Prostate gland (tissue), 2 donors: ENCODE measurements at regions not wholly inside any gene's neighbourhood (a gene's known extent, or its start where the extent isn't known, plus 50 kb on each side); places are given as distances from the start of the nearest gene placed in this dataset.

Source experiments
- DNase-seq: peaks from one replicate; pipeline ENCODE4 v3.0.0-alpha.2; 2019; ENCODE audit warnings: low spot score
- H3K27ac ChIP-seq, 2 donors: fragments of 200-600 bp; sonication (generic); 2 replicates each; pipeline ENCODE4 v1.5.1; 2017 to 2019
- H3K27me3 ChIP-seq: fragments of 200-600 bp; sonication (generic); replicated peaks from 2 replicates; pipeline ENCODE4 v1.5.1; 2019; ENCODE audit not compliant: insufficient read depth
- H3K36me3 ChIP-seq, 2 donors: fragments of 200-600 bp; sonication (generic); 1 replicate in 1 of 2; 2 replicates in 1 of 2; pipeline versions ENCODE4 v1.5.1 to v1.8.1; 2017 to 2019
- H3K4me1 ChIP-seq: fragments of 200-600 bp; sonication (generic); replicated peaks from 2 replicates; pipeline ENCODE4 v1.5.1; 2019
- H3K4me3 ChIP-seq, 2 donors: fragments of 200-600 bp; sonication (generic); 2 replicates each; pipeline ENCODE4 v1.5.1; 2017 to 2019
- H3K9me3 ChIP-seq: fragments of 200-600 bp; sonication (generic); 2 replicates; pipeline ENCODE4 v1.5.1; 2017
- POLR2A ChIP-seq: fragments of 450-650 bp; IDR thresholded peaks from one replicate; pipeline ENCODE4 v1.6.1; 2016; ENCODE audit warnings: antibody characterized with exemption, mild to moderate bottlenecking
- POLR2AphosphoS5 ChIP-seq: sonication (generic); formaldehyde crosslinking; IDR thresholded peaks from one replicate; pipeline ENCODE4 v1.6.1; 2017; ENCODE audit warnings: antibody characterized with exemption
- WGBS: methylation state at CpG from one replicate; pipeline ENCODE4 v1.1.5; 2018; 5-methylcytosine and 5-hydroxymethylcytosine counted together
- intact Hi-C: fragments of 100-400 bp; cut with DNase I; formaldehyde crosslinking; loops from one replicate; pipeline ENCODE4 v1.14.2; 2022
- TF ChIP-seq, protein P1 (sequence below), 4 experiments: fragments of 200-600 bp in 2 of 4; fragments of 450-650 bp in 2 of 4; sonication (generic) in 2 of 4; IDR thresholded peaks; 1 replicate in 3 of 4; 2 replicates in 1 of 4; pipeline ENCODE4 v1.5.1; 2016 to 2019; ENCODE audit warnings: antibody characterized with exemption in 4 of 4, mild to moderate bottlenecking in 2 of 4, moderate library complexity in 2 of 4

DNA sequence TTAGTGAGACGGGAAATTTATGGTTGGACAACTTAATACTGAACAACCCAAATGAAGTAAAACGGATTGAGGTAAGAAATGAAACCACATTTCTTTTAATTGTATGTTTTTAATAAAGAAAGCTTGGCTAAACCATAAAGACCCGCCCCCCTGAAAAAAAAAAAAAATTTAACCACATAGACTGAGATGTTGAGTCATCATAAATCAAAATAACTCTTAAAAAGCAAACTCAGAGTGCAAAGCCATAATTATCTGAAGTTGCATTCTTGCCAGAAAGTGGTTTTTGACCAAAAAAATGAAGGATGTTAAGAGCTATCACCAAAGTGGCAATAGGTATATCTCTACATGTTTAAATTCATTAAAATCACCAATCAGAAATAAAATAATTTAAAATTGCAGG lies 101.8 kb upstream of the COL21A1 start:
- intact Hi-C loops, result no loop called here
- TF ChIP-seq, protein P1, sequence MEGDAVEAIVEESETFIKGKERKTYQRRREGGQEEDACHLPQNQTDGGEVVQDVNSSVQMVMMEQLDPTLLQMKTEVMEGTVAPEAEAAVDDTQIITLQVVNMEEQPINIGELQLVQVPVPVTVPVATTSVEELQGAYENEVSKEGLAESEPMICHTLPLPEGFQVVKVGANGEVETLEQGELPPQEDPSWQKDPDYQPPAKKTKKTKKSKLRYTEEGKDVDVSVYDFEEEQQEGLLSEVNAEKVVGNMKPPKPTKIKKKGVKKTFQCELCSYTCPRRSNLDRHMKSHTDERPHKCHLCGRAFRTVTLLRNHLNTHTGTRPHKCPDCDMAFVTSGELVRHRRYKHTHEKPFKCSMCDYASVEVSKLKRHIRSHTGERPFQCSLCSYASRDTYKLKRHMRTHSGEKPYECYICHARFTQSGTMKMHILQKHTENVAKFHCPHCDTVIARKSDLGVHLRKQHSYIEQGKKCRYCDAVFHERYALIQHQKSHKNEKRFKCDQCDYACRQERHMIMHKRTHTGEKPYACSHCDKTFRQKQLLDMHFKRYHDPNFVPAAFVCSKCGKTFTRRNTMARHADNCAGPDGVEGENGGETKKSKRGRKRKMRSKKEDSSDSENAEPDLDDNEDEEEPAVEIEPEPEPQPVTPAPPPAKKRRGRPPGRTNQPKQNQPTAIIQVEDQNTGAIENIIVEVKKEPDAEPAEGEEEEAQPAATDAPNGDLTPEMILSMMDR (IDR thresholded peaks at IDR 0.05), result no peak
- no peak for TF ChIP-seq POLR2AphosphoS5
- TF ChIP-seq POLR2A, result no peak

GRCh38 chr6:56348578-56348977 lies 101.2 kb upstream of the COL21A1 start:
- H3K36me3 ChIP-seq, result no peaks in the 10 kb centered on the region
- 75% methylated on average over 1 of the region's 1 CpG for WGBS
- H3K27ac ChIP-seq, result no peak overlapping the region
- no peaks in the 10 kb centered on the region for H3K4me1 ChIP-seq
- H3K27me3 ChIP-seq, result no peaks in the 10 kb centered on the region
- no peak for DNase-seq
- no peak overlapping the region for H3K4me3 ChIP-seq
- TF ChIP-seq, protein P1 (IDR thresholded peaks at IDR 0.05), result no peak
- TF ChIP-seq POLR2AphosphoS5 (no peak), POLR2A (no peak)
- H3K9me3 ChIP-seq, result no peaks in the 10 kb centered on the region
- intact Hi-C loops, result no loop called here

More for the DNA sequence above, 101.8 kb upstream of the COL21A1 start:
- H3K27ac ChIP-seq, result no peak overlapping the region
- no peak for DNase-seq
- H3K4me3 ChIP-seq, result no peak overlapping the region
- H3K4me1 ChIP-seq, result no peaks in the 10 kb centered on the region
- no peaks in the 10 kb centered on the region for H3K9me3 ChIP-seq
- no peaks in the 10 kb centered on the region for H3K27me3 ChIP-seq
- no peaks in the 10 kb centered on the region for H3K36me3 ChIP-seq
- WGBS, result 74% methylated on average over 3 of the region's 3 CpGs

DNA sequence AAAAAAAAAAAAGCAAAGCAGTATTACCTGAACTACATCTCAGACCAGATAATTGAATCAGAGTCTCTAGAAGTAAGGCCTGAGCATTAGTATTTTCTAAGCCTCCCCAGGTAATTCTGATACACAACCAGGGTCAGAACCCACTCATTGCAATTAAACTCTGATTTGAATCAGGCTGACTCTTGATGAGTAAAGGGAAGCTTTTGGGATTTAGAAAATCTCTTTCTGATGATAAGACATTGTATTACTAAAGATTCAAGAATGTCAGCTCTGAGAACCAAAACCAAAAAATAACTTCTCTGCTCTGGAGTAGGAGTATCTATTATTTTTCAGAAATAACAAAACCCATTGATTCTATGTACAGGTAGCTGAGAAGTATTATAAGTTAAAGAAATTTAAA lies 100.1 kb upstream of the COL21A1 start:
- TF ChIP-seq POLR2AphosphoS5 (no peak), POLR2A (no peak)
- TF ChIP-seq, protein P1 (IDR thresholded peaks at IDR 0.05), result no peak
- no peaks in the 10 kb centered on the region for H3K9me3 ChIP-seq
- no peak overlapping the region for H3K4me3 ChIP-seq
- H3K27ac ChIP-seq, result no peak overlapping the region
- H3K27me3 ChIP-seq, result no peaks in the 10 kb centered on the region
- intact Hi-C loops, result no loop called here
- H3K4me1 ChIP-seq, result no peaks in the 10 kb centered on the region
- H3K36me3 ChIP-seq, result no peaks in the 10 kb centered on the region
- DNase-seq, result no peak

- no peak for DNase-seq
- Histone ChIP-seq H3K36me3 (no peaks in the 10 kb centered on the region), H3K27me3 (no peaks in the 10 kb centered on the region), H3K27ac (no peak overlapping the region), H3K4me3 (no peak overlapping the region), H3K9me3 (no peaks in the 10 kb centered on the region), H3K4me1 (no peaks in the 10 kb centered on the region)
- intact Hi-C loops, result no loop called here
- no peak for TF ChIP-seq POLR2AphosphoS5
- TF ChIP-seq, protein P1 (IDR thresholded peaks at IDR 0.05), result no peak
- no peak for TF ChIP-seq POLR2A
- WGBS, result 96% methylated on average over 4 of the region's 4 CpGs
Observed at GRCh38 chr6:56346958-56347357, 99.6 kb upstream of the COL21A1 start.

DNA sequence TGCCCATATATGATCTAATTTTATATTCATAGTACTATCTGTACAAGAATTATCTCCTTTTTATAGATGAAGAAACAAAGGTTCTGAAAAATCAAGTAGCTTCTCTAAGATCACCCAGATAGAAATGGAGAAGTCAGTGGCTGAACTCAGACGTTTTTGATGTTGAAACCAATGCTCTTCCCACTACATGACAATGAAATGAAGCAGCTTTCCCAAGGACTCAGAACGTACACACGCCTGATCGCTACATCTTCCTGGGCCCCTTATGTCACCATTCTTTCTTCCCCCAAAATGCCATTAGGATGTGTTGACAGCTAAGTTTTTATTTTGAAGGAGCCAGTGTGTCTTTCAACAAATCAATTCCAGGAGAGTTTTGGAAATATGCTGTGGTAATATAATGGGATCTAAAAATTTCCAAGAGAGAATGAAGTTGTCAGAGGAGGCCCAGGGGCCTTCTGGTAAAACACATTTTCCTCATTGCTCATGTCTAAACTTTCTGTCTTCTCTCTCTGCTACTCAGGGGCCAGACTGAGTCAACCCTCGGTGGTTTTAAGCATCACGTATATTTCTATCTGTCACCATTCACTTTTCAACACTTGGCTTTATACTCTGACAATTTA lies 98.1 kb upstream of the COL21A1 start:
- DNase-seq, result no peak
- H3K9me3 ChIP-seq, result no peaks in the 10 kb centered on the region
- no peaks in the 10 kb centered on the region for H3K36me3 ChIP-seq
- WGBS, result 87% methylated on average over 6 of the region's 6 CpGs
- no peak overlapping the region for H3K27ac ChIP-seq
- no peaks in the 10 kb centered on the region for H3K27me3 ChIP-seq
- intact Hi-C loops, result no loop called here
- H3K4me1 ChIP-seq, result no peaks in the 10 kb centered on the region
- TF ChIP-seq POLR2AphosphoS5 (no peak), POLR2A (no peak)
- TF ChIP-seq, protein P1 (IDR thresholded peaks at IDR 0.05), result no peak
- no peak overlapping the region for H3K4me3 ChIP-seq
